GM19238 (cell line): ENCODE measurements at regions not wholly inside any gene's neighbourhood (a gene's known extent, or its start where the extent isn't known, plus 50 kb on each side); places are given as distances from the start of the nearest gene placed in this dataset.
"Not testable (repeated sequence)": the region's sequence is repeated elsewhere in the genome, so short reads cannot be mapped to it uniquely, and the experiment has no call there.

ENCODE experiments used
- DNase-seq: peaks from one replicate; pipeline ENCODE4 v3.0.0; 2011; ENCODE audit warnings: low spot score; ENCODE audit not compliant: insufficient read length

DNA sequence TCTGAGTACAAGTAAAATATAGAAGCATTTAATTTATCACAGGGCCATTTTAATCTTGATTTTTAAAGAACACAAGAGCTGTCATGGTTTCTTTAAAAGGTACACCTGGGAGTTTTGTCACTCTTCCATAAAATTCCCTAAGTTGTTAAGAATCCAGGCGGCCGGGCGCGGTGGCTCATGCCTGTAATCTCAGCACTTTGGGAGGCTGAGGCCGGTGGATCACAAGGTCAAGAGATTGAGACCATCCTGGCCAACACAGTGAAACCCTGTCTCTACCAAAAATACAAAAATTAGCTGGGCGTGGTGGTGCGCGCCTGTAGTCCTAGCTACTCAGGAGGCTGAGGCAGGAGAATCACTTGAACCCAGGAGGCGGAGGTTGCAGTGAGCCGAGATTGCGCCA lies 278.3 kb downstream of the PCDH17 start:
- not testable (repeated sequence) for DNase-seq

DNA sequence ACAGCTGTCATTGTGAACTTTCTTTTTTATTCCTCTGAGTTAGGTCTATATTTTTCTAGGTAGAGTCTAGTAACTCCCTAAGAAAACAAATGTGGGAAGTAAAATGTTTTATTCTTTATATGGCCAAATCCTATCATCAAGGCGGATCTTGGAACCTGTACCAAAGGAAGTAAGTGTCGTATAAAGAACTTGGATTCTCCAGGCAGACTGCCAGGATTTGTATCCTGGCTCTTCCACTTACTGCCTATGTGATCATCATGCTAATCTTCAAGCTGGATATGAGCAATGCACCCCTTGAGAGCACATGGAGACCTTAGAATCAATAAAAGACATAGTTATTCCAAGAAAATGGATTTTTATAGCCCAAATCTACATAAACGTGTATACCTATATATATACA lies 286.5 kb downstream of the PCDH17 start:
- no peak for DNase-seq

DNA sequence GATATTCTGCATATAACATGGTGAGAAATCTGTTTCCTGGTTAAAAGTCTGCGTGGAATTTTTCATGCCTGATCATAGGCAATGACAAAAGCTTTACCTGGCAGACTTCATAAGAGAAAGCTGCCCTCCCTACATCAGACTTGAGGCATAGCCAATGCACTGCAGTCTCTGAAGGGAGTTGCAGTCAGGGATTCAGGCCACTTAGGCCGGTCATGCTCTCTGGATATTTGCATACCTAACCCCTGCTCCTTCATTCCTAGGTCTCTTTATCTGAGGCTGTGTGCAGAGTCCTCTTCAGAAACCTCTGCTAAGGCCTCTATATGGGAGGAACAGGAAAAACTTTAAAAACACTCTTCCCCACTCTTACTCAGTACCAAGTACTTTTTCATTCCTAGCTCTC lies 287.4 kb downstream of the PCDH17 start:
- DNase-seq, result no peak

DNA sequence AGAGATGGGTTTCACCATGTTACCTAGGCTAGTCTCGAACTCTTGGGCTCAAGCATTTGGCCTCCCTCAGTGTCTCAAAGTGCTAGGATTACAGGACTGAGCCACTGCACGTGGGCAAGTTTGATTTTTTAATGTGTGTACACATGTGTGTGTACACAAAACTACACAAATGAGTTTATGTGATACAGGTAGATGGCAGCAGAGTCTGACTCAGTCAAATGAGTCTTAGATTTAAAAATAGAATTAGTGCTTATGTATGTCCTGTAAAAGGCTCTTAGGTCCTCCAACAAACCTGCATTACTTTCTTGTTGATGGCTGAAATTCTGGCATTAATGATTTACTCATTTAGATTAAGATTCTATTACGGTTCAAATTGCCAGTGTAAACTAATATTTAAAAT lies 293.7 kb downstream of the PCDH17 start:
- no peak for DNase-seq

DNA sequence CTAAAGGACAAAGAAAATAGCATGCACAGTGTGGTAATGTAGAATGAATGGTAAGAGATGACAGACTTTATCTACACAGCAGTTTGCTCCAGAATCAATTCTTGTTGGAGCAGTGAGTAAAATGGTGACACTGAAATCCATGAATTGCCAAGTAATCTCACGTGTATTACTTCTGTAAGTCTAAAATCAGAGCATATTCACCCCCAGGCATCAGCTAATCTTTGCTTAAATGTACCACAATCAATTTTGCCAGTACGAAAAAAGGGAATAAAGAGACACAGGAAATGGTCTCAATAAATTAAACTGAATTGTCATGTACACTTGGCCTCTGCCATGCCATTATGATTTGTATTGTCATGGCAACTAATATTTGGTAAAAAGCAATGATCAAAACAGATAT lies 294.2 kb downstream of the PCDH17 start:
- DNase-seq, result no peak

DNA sequence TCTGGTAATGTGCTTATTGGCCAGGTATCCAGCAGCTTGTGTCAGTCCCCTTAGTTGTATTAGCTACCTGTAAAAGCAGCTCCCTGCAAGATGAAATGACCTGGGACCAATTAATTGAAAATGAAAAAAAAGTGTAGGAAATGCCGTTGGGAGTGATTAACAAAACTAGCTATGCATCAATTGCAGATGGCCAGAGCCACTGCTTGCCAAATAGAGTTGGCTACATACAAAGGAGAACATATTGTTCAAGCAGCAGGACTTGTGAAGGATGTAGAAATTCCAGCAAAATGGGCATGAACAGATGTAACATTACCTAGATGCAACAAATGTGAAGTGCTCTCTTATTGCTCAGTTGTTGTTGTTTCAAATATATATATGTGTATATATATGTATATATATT lies 300.5 kb downstream of the PCDH17 start:
- no peak for DNase-seq

DNA sequence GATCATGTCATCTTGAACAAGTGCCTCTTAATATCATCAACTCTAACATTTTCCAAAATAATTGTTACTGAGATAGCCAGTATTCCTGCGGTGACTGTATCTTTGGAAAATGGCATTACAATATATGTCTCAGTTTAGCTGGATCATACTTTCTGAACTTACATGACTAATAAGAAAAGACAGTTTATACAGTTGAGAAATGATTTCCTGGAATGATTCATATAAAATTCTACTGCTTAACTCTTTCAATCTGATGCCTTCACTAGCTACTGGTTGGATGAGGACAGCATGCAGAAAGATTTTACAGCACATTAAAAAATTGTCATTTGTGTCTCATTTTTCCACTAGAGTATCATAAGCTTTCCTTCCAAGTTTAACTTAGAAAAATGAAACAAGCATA lies 302.1 kb downstream of the PCDH17 start:
- no peak for DNase-seq

DNA sequence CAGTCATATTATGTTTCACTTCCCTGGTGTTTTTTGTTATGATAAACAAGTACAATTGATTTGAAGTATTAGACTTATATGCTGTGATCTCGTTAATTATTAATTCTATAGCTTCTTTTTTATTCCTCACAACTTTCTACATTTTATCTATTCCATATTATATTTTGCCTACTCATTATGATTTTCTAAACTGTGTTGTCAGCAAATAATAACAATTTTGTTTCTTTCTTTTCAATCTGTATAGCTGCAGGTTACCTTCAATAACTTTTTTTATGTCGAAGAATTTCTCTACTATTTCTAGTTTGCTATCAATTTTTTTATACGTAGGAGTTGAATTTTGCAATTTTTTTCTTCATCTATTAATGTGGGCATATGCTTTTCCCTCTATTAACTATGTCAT lies 304.4 kb downstream of the PCDH17 start:
- no peak for DNase-seq

DNA sequence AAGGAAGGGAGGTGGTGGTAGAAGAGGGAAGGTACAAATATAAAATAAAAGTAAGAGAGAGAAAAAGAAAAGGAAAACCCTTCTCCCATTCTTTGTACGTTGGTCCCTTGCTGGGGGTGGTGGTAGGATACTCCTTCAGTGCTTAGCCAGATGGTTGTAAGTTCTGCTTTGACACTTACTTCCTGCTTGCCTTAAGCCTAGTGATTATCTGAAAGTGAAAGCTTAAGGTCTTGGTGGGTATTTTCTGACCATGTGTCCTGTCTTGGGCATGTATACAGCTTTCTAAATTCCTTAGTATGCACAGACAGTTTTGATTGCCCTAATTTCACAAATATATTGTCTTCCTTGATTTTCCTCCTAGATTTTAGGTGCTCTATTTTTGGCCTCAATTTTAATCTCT lies 314.8 kb downstream of the PCDH17 start:
- DNase-seq, result no peak

DNA sequence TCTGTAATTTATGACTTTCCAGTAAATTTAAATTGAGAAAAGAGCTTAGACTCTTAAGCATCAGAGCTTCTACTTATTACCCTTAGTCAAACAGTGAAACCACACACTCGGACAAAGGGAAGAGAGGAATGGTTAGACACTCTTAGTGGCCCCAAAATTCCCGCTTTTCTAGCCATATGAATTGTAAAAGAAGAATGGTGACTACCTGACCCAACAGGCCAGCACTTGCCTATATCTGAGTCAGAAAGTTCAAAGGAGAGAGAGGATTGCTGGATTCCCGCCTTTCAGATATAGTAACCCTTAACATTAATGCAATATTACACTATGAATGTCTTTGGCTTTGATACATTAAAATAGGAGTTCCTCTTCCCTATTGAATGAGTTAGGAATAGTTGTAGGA lies 317.3 kb downstream of the PCDH17 start:
- no peak for DNase-seq

DNA sequence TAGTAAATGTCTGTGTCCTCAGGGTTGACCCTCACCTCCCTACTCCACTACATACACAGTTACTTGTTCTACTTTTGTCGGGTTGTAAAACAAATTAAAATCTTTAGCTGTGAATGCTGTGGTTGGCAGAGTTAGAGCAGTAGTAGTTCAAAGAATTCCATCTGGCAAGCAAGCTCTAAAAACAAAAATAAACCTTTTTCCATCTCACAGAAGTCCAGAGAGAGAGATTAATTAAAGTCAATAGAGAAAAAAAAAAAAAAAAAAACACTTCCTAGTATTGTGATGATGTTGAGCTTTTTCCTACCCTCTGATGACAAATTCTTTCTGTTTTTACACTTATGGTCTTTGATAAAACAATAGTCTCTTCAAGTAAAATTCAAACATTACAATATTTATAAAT lies 338.4 kb downstream of the PCDH17 start:
- no peak for DNase-seq

DNA sequence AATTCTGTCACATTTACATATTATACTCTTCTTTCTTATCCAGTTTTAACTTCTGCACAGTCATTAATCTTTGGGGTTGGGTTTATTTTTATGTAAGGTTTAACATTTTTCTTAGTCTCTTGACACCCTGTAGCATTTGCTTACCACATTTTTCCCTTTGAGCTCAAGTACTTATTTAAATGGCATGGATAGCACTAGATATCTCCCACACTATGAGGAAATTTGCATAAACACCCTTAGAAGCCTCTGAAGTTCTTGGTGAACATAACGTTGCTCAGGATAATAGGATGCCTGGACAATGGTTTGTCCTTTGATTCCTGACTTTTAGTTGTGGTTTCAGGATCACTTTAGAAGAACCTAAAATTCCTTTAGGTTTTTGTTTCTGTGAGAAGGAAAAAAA lies 338.9 kb downstream of the PCDH17 start:
- DNase-seq, result no peak

DNA sequence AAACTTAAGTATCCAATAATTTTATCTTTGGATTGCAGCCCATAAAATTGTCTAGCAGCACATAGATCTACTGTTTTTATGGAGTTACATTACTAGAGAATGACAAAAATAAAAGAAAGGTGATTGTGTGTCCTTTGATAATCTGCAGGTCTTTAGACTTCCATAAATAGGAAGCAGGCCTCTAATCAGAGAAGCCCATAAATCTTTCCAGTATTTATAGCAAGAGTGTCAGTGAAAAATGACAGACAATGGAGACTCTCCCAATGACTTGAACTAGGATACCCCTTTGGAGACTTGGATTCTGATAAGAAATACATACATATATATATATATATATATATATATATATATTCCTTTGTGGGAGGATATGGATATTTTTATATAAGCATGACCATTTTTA lies 351.2 kb downstream of the PCDH17 start:
- no peak for DNase-seq

DNA sequence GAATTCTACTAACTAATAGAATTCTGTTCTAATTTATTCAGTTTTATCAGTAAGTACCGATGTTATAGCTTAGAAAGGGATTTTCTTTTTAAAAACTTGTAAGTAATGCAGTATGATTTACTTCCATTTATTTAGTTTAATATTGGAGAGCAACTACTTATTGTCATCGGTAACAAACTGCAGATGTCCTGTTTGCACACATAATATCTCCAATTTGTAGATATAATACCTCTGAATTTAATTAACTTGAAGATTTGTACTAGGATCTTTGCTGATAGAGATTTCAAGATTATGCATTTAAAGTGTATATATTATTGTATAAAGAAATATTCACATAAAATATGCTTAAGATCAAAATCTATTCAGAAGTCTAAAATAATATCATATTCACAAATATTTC lies 356.7 kb downstream of the PCDH17 start:
- DNase-seq, result no peak

DNA sequence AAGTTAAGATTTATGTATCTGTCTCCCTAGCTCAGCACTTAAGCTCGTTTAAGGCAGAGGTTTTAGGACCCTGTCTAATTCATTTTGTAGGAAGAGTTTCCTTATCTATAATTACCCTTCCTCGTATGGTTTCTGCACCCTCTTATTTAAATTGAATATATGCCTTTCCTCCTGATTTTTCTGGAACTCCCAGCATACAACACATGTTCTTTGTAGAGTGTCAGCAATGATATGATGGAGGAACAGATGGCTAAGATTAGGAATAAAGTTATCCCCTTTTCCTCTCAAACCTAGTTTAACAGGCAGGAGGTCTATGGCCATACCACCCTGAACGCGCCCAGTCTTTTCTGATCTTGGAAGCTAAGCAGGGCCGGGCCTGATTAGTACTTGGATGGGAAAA lies 359.5 kb downstream of the PCDH17 start:
- no peak for DNase-seq

DNA sequence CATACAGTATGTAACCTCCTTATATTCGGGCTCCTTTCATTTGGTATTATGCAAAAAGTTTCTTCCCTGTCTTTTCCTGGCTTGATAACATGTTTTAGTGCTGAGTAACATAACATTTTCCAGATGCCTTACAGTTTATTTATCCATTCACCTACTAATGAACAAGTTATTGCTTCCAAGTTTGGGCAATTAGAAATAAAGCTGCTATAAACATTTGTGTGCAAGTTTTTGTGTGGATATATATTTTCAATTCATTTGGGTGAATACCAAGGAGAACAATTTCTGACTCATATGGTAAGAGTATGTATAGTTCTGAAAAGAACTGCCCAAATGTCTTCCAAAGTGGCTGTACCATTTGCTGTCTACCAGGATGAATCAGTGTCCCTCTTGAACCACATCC lies 360.9 kb downstream of the PCDH17 start:
- no peak for DNase-seq

DNA sequence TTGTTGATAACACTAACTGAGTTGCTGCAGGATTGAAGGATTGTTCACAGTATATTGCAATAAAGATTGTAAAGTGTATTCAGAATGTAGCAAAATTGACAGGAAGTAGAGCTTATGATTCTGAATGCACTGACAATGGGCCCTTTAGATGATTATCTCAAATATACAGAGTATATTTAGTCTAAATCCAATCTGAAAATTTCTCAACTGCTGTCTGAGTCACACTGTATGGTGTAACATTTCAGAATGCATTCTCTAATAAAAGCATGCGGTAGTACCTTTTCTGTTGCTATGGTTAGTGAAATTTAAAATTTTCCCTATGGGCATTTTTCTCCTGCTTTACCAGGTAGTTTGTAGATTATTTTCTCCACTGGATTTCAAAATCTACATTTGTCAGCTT lies 365.2 kb downstream of the PCDH17 start:
- DNase-seq, result no peak

DNA sequence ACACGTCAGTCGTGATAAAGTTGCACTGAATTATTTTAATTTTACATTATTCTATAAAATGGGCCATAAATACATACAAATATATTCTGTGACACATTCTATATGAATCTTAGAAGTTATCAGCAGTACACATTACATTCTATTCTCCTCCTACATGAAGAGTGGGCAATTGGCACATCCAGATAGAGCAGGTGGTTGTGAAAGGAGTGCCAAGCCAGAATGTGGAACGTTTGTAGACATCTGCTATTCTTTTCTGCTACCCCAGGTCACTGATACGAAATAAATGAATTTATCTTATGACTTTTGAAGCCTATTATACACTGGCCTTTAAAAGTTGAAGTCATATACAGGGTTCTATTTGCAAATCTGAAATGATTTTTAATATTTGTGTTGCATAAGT lies 373.2 kb downstream of the PCDH17 start:
- no peak for DNase-seq

DNA sequence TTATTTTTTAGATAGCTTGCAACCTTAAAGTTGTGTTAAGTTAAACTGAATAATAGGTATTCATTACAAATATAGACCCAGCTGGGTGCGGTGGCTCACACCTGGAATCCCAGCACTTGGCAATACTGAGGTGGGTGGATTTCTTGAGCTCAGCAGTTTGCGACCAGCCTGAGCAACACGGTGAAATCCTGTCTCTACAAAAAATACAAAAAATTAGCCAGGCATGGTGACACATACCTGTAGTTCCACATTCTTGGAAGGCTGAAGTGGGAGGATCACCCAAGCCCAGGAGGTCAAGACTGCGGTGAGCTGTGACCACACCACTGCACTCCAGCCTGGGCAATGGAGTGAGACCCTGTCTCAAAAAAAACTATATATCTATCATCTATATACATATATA lies 386.5 kb downstream of the PCDH17 start:
- DNase-seq, result no peak

DNA sequence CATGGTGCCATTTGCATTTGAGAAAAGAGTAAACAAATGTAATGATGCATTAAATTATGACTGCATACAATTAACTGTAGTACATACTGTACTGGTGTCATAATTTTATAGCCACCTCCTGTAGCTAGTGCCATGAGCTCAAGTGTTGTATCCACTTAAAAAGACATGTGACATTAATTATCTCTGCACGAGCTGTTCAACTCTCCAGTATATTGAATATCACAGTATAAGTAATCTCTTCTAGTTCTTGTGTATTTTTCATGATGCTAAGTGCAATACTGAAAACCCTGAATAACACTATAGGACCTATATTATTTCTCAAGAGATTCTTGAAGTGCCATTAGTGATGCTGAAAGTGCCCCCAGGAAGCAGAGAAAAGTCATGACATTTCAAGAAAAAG lies 387.3 kb downstream of the PCDH17 start:
- no peak for DNase-seq

DNA sequence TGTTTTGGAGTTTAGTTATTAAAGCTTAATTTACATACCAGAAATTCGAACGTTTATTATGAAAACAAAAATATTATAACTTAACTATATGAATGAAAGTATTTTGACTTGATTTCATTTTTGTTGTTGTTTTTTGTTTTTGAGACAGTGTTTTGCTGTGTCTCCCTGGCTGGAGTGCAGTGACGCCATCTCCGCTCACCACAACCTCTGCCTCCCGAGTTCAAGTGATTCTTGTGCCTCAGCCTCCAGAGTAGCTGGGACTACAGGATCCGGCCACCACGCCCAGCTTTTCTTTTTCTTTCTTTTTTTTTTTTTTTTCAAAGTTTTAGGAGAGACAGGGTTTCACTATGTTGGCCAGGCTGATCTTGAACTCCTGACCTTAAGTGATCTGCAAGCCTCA lies 392.6 kb downstream of the PCDH17 start:
- no peak for DNase-seq

DNA sequence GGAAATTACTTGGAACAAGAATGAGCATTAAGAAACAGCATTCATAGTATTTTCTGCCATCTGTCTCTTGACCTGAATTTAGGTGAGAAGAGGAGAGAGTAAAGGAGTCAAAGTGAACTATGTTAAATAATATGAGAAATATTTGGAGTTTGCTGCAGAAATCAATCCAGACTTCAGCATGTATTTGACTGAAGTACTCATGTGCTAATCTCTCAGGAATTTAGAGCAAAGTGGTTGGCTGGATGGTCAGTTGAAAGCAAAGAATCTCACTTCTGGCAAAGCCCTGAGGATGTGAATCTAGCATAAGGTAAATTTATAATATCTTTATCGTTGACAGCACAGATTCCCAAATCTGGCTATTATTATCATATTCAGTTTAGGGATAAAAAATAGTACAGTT lies 394.3 kb downstream of the PCDH17 start:
- DNase-seq, result no peak

DNA sequence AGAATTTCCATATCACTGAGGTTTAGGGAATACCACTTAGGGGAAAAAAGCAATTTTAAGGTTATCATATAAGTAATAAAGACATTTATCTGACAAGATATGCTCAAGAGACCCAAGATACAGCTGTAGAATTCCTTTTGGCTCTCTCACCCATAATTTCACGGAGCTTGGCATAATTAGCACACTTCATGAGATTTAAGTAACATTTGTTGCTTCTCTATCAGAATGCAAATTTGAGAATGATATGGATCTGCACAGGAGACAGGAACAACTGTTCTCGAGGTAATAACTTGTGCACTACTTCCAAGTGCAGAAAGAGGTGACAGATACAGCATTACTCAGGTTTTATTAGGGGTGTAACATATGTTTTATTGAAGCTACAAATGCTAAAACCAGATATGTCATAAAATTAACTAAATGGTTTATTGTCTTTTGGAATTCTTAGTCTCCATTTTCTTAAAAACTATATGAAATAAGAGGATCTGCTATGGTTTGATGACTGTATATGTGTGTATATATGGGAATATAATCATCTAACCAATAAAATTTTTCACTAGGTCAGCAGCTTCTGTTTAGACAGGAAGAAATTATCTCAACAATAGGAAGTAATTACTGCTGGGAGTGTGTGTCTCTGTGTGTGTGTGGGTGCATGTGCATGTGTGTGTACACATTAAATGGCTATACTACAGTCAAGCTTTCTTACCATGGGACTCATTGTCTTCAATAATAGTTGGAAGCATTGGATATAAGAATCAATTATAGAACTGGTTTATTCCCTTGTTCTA lies 401.3 kb downstream of the PCDH17 start:
- DNase-seq, result no peak

DNA sequence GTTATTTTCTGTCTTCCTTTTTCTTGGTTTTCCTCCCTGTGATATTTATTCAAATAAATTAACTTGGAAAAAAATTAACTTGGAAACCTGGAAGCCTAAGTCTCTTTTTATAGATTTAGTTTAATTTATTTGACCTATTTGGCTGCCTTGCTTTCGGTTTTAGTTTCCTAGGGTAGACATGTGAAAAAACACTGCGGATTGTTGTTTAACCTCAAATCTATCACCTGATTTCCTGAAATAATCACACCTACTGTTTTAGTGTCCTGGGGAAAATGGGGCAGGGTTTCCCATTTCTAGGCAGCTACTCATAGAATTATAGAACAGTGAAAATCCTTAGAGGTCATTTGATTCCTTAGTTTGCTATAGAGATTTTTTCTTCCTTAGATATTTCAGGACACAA lies 412.4 kb downstream of the PCDH17 start:
- DNase-seq, result no peak
